IMR-90 (cell line): ENCODE measurements at regions not wholly inside any gene's neighbourhood (a gene's known extent, or its start where the extent isn't known, plus 50 kb on each side); places are given as distances from the start of the nearest gene placed in this dataset.

Experiments
- ATAC-seq: fragments of 200-7000 bp; cut with Tn5 transposase; 2 replicates; pipeline ENCODE4 v1.9.1; 2020; ENCODE audit warnings: low read depth, mild to moderate bottlenecking, moderate library complexity
- BruUV-seq: library from RNA; stranded (reverse); fragments of 400-500 nt; replicated peaks from 2 replicates; lab custom pipeline; 2021; lab: Mats Ljungman, UMichigan
- CTCF ChIA-PET: fragments of 300-600 bp; formaldehyde crosslinking; extraction: SDS; loops from one replicate; lab custom pipeline; 2021; ENCODE audit warnings: antibody characterized with exemption; lab: Yijun Ruan, JAX
- POLR2A ChIA-PET: fragments of 300-600 bp; sonication (Branson Sonifier 250); formaldehyde crosslinking; loops from one replicate; lab custom pipeline; 2022; ENCODE audit warnings: antibody characterized with exemption; ENCODE audit not compliant: unreplicated experiment; lab: Charles Lee
- DNase-seq: peaks from one replicate; pipeline ENCODE4 v3.0.0; 2013
- H2AFZ ChIP-seq: replicated peaks from 2 replicates; pipeline ENCODE3; 2013; ENCODE audit warnings: low read length, mild to moderate bottlenecking; ENCODE audit not compliant: poor library complexity
- H2AK5ac ChIP-seq: 2 replicates; pipeline ENCODE4 v1.6.1; 2013; ENCODE audit warnings: low read depth, low read length, inconsistent platforms
- H2AK9ac ChIP-seq: replicated peaks from 2 replicates; pipeline ENCODE3; 2013; ENCODE audit warnings: mild to moderate bottlenecking, low read depth, low read length, moderate library complexity; ENCODE audit not compliant: poor library complexity
- H2BK120ac ChIP-seq: 2 replicates; pipeline ENCODE4 v1.6.1; 2013; ENCODE audit warnings: low read depth, low read length, inconsistent platforms
- H2BK15ac ChIP-seq: 3 replicates; pipeline ENCODE4 v1.6.1; 2013; ENCODE audit warnings: low read depth, low read length, inconsistent platforms
- H2BK20ac ChIP-seq: 2 replicates; pipeline ENCODE4 v1.6.1; 2013; ENCODE audit warnings: low read depth, mild to moderate bottlenecking, inconsistent platforms, low read length, moderate library complexity
- H2BK5ac ChIP-seq: 2 replicates; pipeline ENCODE4 v1.6.1; 2013; ENCODE audit warnings: mild to moderate bottlenecking, low read depth, low read length, inconsistent platforms; ENCODE audit not compliant: poor library complexity, severe bottlenecking
- H3K14ac ChIP-seq: replicated peaks from 2 replicates; pipeline ENCODE4 v1.6.1; 2013; ENCODE audit warnings: low read depth, low read length, inconsistent platforms
- H3K18ac ChIP-seq: 2 replicates; pipeline ENCODE4 v1.6.1; 2013; ENCODE audit warnings: low read depth, low read length, control low read depth
- H3K23ac ChIP-seq: 2 replicates; pipeline ENCODE4 v1.6.1; 2013; ENCODE audit warnings: low read depth, low read length, inconsistent platforms
- H3K27ac ChIP-seq: 2 replicates; pipeline ENCODE4 v1.5.1; 2013; ENCODE audit warnings: mild to moderate bottlenecking, control low read depth, low read length; ENCODE audit not compliant: insufficient read depth
- H3K27me3 ChIP-seq: 2 replicates; pipeline ENCODE4 v1.6.1; 2013; ENCODE audit warnings: low read length; ENCODE audit not compliant: control insufficient read depth, insufficient read depth
- H3K36me3 ChIP-seq: 2 replicates; pipeline ENCODE4 v1.6.1; 2013; ENCODE audit warnings: low read length, mixed read lengths; ENCODE audit not compliant: control insufficient read depth, insufficient read depth
- H3K4ac ChIP-seq: 2 replicates; pipeline ENCODE4 v1.6.1; 2013; ENCODE audit warnings: low read depth, low read length, inconsistent platforms
- H3K4me1 ChIP-seq: 2 replicates; pipeline ENCODE4 v1.6.1; 2013; ENCODE audit warnings: low read length, mixed read lengths; ENCODE audit not compliant: control insufficient read depth, insufficient read depth
- H3K4me2 ChIP-seq: 2 replicates; pipeline ENCODE4 v1.6.1; 2013; ENCODE audit warnings: low read depth, mild to moderate bottlenecking, control low read depth, low read length, moderate library complexity
- H3K4me3 ChIP-seq: 2 replicates; pipeline ENCODE4 v1.5.1; 2013; ENCODE audit warnings: low read depth, mild to moderate bottlenecking, control low read depth, low read length, moderate library complexity; ENCODE audit not compliant: insufficient read depth
- H3K56ac ChIP-seq: 2 replicates; pipeline ENCODE4 v1.6.1; 2013; ENCODE audit warnings: low read length, inconsistent platforms; ENCODE audit not compliant: insufficient read depth; ENCODE audit errors: extremely low read depth
- H3K79me1 ChIP-seq, 2 experiments: 2 replicates each; pipeline ENCODE4 v1.6.1; 2013; ENCODE audit warnings: low read length in 2 of 2, inconsistent platforms in 1 of 2, low read depth in 1 of 2
- H3K9ac ChIP-seq: 2 replicates; pipeline ENCODE4 v1.6.1; 2013; ENCODE audit warnings: low read depth, low read length, control low read depth
- H3K9me1 ChIP-seq: 2 replicates; pipeline ENCODE4 v1.6.1; 2013; ENCODE audit warnings: low read length, inconsistent platforms; ENCODE audit not compliant: insufficient read depth
- H3K9me3 ChIP-seq: 2 replicates; pipeline ENCODE4 v1.6.1; 2013; ENCODE audit warnings: low read length; ENCODE audit not compliant: control insufficient read depth, insufficient read depth
- H4K20me1 ChIP-seq: 2 replicates; pipeline ENCODE4 v1.6.1; 2013; ENCODE audit warnings: low read length, inconsistent platforms; ENCODE audit not compliant: insufficient read depth
- H4K5ac ChIP-seq: 2 replicates; pipeline ENCODE4 v1.6.1; 2013; ENCODE audit warnings: mild to moderate bottlenecking, low read depth, low read length, control low read depth
- H4K8ac ChIP-seq, 2 experiments: 2 replicates each; pipeline ENCODE4 v1.6.1; 2013; ENCODE audit warnings: low read depth in 2 of 2, low read length in 2 of 2, control low read depth in 1 of 2, inconsistent platforms in 1 of 2
- H4K91ac ChIP-seq: 2 replicates; pipeline ENCODE4 v1.6.1; 2013; ENCODE audit warnings: low read depth, low read length, inconsistent platforms; ENCODE audit not compliant: insufficient read depth
- BHLHE40 ChIP-seq: fragments of 150-350 bp; IDR thresholded peaks from 2 replicates; pipeline ENCODE4 v1.6.1; 2016; ENCODE audit warnings: mild to moderate bottlenecking, low read depth, low read length
- CEBPB ChIP-seq: IDR thresholded peaks from 2 replicates; pipeline ENCODE4 v1.6.1; 2012; ENCODE audit warnings: low read depth, low read length, improper control_type of control experiment
- CHD1 ChIP-seq: IDR thresholded peaks from 2 replicates; pipeline ENCODE4 v1.6.1; 2012; ENCODE audit warnings: low read depth, low read length, improper control_type of control experiment
- FOS ChIP-seq: fragments of 150-350 bp; IDR thresholded peaks from 2 replicates; pipeline ENCODE4 v1.6.1; 2016; ENCODE audit warnings: low read depth, low read length
- MAFK ChIP-seq: IDR thresholded peaks from 2 replicates; pipeline ENCODE4 v1.6.1; 2012; ENCODE audit warnings: low read depth, low read length, improper control_type of control experiment
- MAZ ChIP-seq: IDR thresholded peaks from 2 replicates; pipeline ENCODE4 v1.6.1; 2012; ENCODE audit warnings: low read depth, mild to moderate bottlenecking, low read length, improper control_type of control experiment, moderate library complexity, borderline replicate concordance
- MXI1 ChIP-seq: IDR thresholded peaks from 2 replicates; pipeline ENCODE4 v1.6.1; 2012; ENCODE audit warnings: low read depth, mild to moderate bottlenecking, low read length, moderate library complexity, borderline replicate concordance
- NFE2L2 ChIP-seq: fragments of 150-350 bp; IDR thresholded peaks from 2 replicates; pipeline ENCODE4 v1.6.1; 2016; ENCODE audit warnings: low read depth, mild to moderate bottlenecking, low read length
- POLR2A ChIP-seq: IDR thresholded peaks from 2 replicates; pipeline ENCODE4 v1.6.1; 2012; ENCODE audit warnings: mild to moderate bottlenecking, low read depth, low read length
- RAD21 ChIP-seq: IDR thresholded peaks from 2 replicates; pipeline ENCODE4 v1.6.1; 2012; ENCODE audit warnings: low read length, improper control_type of control experiment
- RCOR1 ChIP-seq: IDR thresholded peaks from 2 replicates; pipeline ENCODE4 v1.6.1; 2012; ENCODE audit warnings: mild to moderate bottlenecking, low read length, improper control_type of control experiment; ENCODE audit not compliant: insufficient replicate concordance
- RFX5 ChIP-seq: IDR thresholded peaks from 2 replicates; pipeline ENCODE4 v1.8.0; 2012; ENCODE audit warnings: low read depth, mild to moderate bottlenecking, low read length, moderate library complexity
- SMC3 ChIP-seq: fragments of 150-350 bp; IDR thresholded peaks from 2 replicates; pipeline ENCODE4 v1.6.1; 2016; ENCODE audit warnings: low read depth, mild to moderate bottlenecking, antibody characterized with exemption, low read length, moderate library complexity
- WGBS, 2 experiments: methylation state at CpG; one replicate each; pipeline versions ENCODE4 v1.1.5 to v1.1.7; 2013; ENCODE audit warnings: missing lambda C conversion rate in 2 of 2; ENCODE audit not compliant: insufficient read length in 1 of 2; ENCODE audit errors: extremely low coverage in 2 of 2; 5-methylcytosine and 5-hydroxymethylcytosine counted together
- dilution Hi-C: fragments of 300-500 bp; cut with HindIII; formaldehyde crosslinking; loops from one replicate; pipeline ENCODE4 v1.14.3; 2018; ENCODE audit warnings: low sequenced_read_pairs; ENCODE audit not compliant: unreplicated experiment
- in situ Hi-C: fragments of 300-500 bp; cut with MboI; formaldehyde crosslinking; loops from 3 replicates; pipeline ENCODE4 v1.14.3; 2019; ENCODE audit warnings: low sequenced_read_pairs, inconsistent platforms, mixed read lengths
- intact Hi-C: fragments of 100-400 bp; cut with micrococcal nuclease; formaldehyde crosslinking; loops from 2 replicates; pipeline ENCODE4 v1.10.0; 2022
- TF ChIP-seq, protein P1 (sequence below): fragments of 150-350 bp; IDR thresholded peaks from 2 replicates; pipeline ENCODE4 v1.6.1; 2017; ENCODE audit warnings: mild to moderate bottlenecking, antibody characterized with exemption, low read length, low read depth
- TF ChIP-seq, protein P2 (sequence below): fragments of 150-350 bp; IDR thresholded peaks from 2 replicates; pipeline ENCODE4 v1.6.1; 2016; ENCODE audit warnings: low read depth, mild to moderate bottlenecking, low read length, moderate library complexity, borderline replicate concordance

DNA sequence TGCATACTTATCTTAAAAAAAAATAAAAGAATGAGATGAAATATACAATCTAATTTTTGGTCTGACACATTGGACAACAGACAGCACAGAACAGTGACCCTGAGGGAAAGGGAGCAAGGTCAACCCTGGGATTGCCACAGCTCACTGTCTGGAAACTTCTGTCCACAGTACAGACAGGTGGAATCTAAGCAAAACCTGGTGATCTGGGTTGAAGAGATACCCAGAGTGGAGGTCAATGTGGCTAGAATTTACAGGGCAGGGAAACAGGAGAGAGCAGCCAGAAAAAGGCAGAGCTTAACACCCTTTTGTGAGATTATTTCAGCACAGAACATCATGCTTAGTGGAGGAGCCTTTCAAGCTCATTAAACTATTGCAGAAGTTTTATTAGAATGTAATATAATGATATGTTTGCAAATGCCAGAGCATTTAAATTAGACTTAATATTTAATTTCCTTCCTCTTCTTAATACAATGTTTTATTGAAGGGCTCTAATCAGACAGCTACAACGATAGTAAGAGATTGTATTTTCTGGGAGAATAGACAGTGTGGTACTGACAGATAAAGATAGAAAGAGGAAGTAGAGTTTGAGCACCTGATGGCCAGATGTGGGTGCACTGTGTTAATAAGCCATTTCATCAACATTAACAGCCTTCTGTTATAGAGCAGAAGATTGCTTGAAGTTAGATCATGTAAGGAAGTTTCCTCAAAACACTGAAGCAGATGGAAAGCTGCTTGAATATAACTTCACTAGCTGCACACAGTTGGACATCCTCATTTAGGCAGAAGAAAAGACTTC is 309.4 kb downstream of the HGF start:
- no peak overlapping the region for H2AK5ac ChIP-seq
- WGBS, 2 experiments: no CpG with 5 or more reads among the region's 1 CpG
- ChIA-PET POLR2A (no interaction called here), CTCF (interaction anchor here (0.7 to 1.5 kb wide), 2 partner anchors 9 to 252 kb away, joined by 3 to 5 read pairs; no protein-coding TSS in a partner anchor)
- H3K18ac ChIP-seq: no peak overlapping the region; the same call in 1 of the 2 replicates
- in situ Hi-C loops (loop anchor here (25.0 kb wide), 1 partner anchor 1023 kb away; no protein-coding TSS in a partner anchor), dilution Hi-C loops (no loop called here), intact Hi-C loops (no loop called here)
- no peak overlapping the region for H4K5ac ChIP-seq
- no peak overlapping the region for H3K56ac ChIP-seq
- no peak overlapping the region for H3K4me3 ChIP-seq
- H3K36me3 ChIP-seq: no peaks in the 10 kb centered on the region
- H3K9me1 ChIP-seq: peaks cover 3% of the 10 kb centered on the region; the same call in 1 of the 2 replicates
- no peak overlapping the region for H2BK15ac ChIP-seq
- no peak overlapping the region for H3K14ac ChIP-seq
- ATAC-seq (no peak), DNase-seq (no peak)
- no peaks in the 10 kb centered on the region for H3K9me3 ChIP-seq
- H4K20me1 ChIP-seq: no peaks in the 10 kb centered on the region
- no peak overlapping the region; the same call in 1 of the 2 replicates for H3K23ac ChIP-seq
- no peak overlapping the region for H2BK20ac ChIP-seq
- no peak overlapping the region for H4K91ac ChIP-seq
- H3K27ac ChIP-seq: no peak overlapping the region
- H4K8ac ChIP-seq: no peak overlapping the region
- no peak overlapping the region for H2BK5ac ChIP-seq
- H3K4me1 ChIP-seq: no peaks in the 10 kb centered on the region
- no peak overlapping the region; the same call in 1 of the 2 replicates for H2BK120ac ChIP-seq
- H2AK9ac ChIP-seq: no peak overlapping the region
- no peak overlapping the region for H2AFZ ChIP-seq
- H3K4me2 ChIP-seq: no peak overlapping the region
- BruUV-seq: no TSS peak
- no peak overlapping the region for H3K9ac ChIP-seq
- no peak overlapping the region for H3K4ac ChIP-seq
- no peaks in the 10 kb centered on the region for H3K79me1 ChIP-seq
- peaks cover 2% of the 10 kb centered on the region; the same call in 1 of the 2 replicates for H3K27me3 ChIP-seq
- TF ChIP-seq CHD1 (no peak), CEBPB (no peak), FOS (no peak), RAD21 (no peak), NFE2L2 (no peak), MXI1 (no peak), MAFK (no peak), RFX5 (no peak), RCOR1 (no peak), POLR2A (no peak), BHLHE40 (no peak), SMC3 (no peak), MAZ (no peak)
- TF ChIP-seq, protein P1, sequence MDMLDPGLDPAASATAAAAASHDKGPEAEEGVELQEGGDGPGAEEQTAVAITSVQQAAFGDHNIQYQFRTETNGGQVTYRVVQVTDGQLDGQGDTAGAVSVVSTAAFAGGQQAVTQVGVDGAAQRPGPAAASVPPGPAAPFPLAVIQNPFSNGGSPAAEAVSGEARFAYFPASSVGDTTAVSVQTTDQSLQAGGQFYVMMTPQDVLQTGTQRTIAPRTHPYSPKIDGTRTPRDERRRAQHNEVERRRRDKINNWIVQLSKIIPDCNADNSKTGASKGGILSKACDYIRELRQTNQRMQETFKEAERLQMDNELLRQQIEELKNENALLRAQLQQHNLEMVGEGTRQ: no peak
- TF ChIP-seq, protein P2, sequence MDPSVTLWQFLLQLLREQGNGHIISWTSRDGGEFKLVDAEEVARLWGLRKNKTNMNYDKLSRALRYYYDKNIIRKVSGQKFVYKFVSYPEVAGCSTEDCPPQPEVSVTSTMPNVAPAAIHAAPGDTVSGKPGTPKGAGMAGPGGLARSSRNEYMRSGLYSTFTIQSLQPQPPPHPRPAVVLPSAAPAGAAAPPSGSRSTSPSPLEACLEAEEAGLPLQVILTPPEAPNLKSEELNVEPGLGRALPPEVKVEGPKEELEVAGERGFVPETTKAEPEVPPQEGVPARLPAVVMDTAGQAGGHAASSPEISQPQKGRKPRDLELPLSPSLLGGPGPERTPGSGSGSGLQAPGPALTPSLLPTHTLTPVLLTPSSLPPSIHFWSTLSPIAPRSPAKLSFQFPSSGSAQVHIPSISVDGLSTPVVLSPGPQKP: no peak
